Inflammatory macrophage (primary cell): ENCODE measurements at regions not wholly inside any gene's neighbourhood (a gene's known extent, or its start where the extent isn't known, plus 50 kb on each side); places are given as distances from the start of the nearest gene placed in this dataset.
"Not testable (repeated sequence)": the region's sequence is repeated elsewhere in the genome, so short reads cannot be mapped to it uniquely, and the experiment has no call there.

Experiments used
- DNase-seq, 2 donors: peaks; one replicate each; pipeline ENCODE4 v3.0.0-alpha.2; 2020 to 2022

DNA sequence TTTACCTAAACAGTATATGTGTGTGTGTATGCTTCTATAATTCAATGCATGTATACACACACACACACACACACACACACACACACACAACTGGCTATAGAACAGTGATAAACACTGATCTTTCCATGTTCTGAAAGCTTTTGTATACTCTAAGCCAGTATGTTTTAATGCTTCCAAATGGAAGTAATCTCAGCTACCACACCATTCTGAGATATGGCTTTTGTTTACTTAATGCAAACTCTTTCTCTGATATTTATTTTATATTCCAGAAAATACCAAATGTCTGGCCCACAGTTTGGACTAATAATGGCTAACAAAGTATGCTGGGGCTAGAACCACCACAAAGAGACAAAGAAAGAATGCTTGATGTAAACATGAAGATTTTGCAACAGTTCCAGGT, 199.4 kb upstream of the ARHGEF26 start:
- DNase-seq = no peak

DNA sequence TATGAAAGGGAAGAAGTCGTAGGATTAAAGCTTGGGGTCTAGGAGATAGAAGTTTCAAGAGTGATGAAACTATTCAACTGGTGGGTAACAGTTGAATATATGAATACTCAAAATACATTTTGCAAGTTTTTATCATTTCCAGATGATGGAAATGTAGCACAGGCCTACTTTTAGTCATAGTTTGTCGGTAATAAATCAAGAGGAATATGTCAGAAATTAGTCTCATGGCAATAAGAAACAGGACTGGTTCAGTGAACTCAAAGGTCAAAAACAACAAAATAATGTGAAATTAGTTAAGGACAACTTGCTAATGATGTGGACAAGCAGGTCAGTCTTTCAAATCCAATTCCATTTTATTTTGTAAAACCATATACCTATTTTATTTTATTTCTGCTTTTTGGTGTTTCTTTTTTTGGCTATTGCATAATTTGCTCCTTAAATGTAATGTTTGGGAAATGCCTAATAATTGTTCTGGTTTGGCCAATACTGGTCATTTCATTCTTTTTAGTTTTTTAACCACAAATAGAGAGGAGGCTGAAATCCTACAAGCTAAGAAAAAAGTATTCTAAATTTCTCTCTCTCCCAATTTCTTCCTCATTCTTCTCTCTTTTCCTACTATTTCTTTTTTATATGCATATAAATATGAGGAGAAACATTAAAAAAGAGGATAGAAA, 195.2 kb upstream of the ARHGEF26 start:
- DNase-seq = no peak

DNA sequence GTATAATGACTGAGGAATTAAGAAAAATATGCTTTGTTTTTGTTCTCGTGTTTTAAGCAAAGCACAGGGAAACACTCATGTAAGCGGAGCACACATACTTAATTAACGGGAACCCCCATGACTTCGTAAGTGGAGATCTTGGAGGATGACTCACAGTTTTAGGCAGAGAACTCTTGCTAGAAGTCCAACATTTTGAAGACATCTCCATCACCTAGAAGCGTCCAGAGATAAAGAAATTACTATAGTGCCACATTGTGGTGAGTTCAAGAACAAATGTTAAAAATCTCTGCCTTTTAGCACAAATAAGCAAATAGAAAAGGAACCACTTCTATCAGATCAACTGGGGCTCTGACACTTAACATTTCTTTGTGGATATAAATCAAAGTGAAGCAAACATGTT, 194.1 kb upstream of the ARHGEF26 start:
- DNase-seq = peak; percentile 10 to 23

DNA sequence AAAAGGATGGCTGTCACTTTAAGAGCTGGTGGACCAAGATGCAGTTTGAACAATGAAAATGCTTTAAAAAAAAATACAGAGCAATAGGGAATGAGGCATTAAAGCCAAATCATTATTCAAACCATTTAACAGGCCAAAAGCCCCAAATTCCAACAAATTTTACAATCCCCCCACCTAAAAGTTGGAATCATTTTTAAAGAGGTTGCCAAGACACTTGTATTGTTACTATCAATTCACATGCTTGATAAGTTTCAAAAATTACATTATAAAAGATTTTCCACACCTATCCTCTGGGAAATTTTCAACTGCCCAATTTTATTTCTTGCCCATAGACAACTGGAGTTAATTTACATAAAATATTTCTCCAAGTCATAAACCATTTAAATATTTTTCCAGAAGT, 192.3 kb upstream of the ARHGEF26 start:
- no peak for DNase-seq

DNA sequence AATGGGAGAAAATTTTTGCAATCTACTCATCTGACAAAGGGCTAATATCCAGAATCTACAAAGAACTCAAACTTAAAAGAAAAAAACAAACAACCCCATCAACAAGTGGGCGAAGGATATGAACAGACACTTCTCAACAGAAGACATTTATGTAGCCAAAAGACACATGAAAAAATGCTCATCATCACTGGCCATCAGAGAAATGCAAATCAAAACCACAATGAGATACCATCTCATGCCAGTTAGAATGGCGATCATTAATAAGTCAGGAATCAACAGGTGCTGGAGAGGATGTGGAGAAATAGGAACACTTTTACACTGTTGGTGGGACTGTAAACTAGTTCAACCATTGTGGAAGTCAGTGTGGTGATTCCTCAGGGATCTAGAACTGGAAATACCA, 187.7 kb upstream of the ARHGEF26 start:
- not testable (repeated sequence) for DNase-seq

DNA sequence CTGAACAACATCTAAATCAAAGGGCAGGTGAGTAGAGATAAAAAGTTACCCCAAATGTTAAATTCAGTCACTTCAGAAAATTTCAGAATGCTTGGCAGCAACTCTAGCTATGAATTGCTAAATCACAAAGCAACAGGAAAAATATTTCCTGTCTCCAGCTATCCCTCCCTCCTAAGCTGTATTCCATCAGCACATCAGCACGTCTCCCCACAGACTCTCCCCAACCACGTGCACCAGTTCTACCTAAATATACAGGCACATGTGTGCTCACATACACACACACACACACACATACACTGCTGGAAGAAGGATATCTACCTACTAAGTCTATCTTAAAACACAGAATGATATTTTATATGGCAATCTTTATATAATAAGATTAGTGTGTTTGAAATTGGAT, 177.1 kb upstream of the ARHGEF26 start:
- no peak for DNase-seq

DNA sequence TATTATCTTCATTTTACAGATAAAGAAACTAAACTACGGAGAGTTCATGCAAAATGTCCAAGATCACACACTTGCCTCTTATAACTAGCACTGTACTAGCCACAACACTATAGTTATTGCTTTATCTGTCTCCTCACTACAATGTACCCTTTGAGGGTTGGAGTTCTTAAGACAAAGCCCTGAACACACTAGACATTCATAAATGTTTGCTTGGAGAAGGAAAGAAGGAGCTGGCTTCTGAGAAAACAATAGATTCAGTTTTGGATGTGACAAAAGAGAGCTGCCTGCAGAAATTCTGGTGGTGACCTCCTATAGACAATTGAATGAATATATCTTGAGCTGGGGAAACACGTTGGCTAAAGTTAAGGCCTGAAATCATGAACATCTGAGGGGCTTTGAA, 169.9 kb upstream of the ARHGEF26 start:
- DNase-seq = no peak

DNA sequence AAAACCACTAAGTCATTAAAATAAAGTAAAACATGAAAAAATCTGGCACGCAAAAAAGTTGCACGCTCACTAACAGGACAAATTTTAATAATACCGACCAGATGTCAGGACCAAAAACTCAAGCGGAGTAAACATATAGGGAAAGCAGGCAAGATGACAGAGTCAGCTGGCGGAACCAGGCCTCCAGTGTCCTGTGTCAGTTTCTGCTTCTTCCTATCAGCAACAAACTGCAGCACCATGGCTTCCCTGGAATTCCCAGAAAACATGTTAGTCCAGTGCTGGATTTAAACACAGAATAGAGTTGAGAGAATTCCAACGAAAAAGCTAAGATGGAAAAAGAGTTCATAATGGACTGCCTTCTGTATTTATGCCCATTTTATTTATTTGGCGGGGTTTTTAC, 169.1 kb upstream of the ARHGEF26 start:
- DNase-seq = no peak

DNA sequence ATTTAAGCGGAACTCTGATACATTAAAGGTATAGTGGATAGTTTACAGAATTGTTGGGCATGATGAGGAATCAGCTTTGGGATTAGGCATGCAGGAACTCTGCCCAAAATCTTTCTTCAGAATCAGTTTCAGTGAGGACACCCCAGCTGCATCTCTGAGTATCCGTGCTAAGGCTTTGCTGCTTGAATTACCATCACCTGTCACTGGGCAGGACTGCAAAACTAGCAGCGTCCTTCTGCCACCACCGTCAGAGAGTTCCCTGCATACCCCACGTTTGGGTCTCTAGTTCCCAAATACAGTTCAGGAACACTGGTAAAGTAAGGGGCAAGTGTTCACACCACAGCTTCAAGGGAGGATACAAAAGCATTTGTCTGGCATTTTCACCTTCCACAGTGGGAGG, 164.6 kb upstream of the ARHGEF26 start:
- DNase-seq = no peak

DNA sequence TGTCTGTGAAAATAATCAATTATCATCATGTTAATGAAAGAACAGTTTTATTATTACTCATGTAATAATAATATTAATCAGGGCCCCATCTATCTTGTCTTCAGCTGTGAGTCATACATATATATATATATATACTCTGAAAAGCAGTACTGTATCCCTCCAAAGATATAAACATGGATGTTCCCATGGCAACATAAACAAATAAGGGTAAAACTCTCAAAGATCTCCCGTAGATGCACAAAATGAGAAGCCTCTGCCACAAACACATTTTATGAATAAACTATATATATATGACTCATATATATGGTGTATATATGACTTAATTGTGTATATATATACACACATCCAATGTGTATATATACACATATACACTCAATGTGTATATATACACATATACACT, 163.8 kb upstream of the ARHGEF26 start:
- no peak for DNase-seq

DNA sequence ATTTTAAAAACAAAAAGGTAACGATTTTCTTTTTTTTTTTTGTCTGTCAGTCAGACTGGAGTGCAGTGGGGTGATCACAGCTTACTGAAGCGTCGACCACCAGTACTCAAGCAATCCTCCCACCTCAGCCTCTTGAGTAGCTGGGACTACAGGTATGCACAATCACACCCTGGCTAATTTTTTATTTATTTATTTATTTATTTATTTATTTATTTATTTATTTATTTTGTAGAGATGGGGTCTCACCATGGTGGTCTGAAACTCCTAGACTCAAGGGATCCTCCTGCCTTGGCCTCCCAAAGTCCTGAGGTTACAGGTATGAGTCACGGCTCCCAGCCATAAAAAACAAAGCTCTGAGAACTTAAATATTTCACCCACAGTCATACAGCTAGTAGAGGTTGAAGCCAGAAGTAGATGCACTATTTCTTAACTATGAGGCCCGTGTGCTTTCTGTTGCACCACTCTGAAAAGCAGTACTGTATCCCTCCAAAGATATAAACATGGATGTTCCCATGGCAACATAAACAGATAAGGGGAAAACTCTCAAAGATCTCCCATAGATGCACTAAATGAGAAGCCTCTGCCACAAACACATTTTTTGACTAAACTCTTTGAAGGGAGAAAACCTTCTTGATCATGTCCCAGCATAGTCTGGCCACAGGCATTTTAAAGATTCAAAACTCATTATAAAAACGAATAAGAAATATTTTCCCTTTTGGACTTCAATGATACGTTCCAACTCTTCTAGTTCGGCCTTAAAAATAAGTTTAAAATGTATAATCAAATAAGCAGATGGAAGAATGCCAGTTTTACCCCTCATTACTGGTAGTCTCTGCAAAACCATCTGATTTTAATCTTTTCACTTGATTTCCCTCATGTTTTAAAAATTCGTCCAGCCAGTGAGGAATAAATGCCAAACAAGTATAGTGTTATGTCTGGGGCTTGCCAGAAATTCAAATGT, 162.3 kb upstream of the ARHGEF26 start:
- DNase-seq = no peak

DNA sequence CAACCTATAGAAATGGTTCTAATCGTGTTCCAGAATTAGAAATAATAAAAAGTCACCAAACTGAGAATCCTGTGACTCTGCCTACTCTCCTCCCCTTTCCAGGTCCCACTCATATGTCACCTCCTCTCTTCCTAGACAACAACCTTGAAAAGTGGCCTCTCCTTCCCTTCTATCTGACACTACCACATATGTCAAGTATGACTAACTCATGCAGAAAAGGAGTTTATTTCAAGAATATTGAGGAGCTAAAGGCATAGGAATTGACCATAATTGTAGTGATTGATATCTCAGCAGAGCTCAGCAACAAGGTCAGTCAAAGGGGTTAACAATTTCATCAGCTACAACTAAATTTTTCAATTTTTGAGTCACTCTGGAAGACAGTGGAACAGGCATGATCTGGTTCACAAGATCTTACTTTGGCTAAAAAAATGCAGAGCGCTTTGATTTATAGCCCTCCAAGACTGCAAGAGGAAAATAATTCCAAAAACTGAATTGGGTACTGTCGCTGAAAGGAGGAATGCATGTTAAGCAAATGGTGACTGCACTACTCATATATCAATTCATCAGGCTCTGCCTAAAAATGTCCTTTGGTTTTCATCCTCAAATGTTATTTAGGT, 160.6 kb upstream of the ARHGEF26 start:
- DNase-seq = no peak

DNA sequence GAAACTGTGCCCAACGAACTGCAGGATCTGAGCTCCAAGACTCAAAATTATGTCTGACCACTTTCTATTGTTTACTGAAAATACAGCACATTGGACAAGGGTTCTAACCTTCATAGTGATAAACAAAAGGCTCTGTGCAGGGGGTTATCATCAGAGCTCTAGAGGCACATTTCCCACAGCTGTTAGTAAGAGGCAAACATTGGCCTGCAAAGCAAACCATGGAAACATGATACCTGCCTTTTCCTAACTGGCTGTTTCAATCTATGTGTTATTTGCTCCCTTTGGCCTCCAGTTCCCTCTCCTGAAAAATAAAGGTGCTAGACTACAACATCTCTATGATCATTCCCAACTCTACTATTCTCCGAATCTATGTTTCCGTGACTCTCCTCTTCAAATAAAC, 159.7 kb upstream of the ARHGEF26 start:
- DNase-seq = no peak

DNA sequence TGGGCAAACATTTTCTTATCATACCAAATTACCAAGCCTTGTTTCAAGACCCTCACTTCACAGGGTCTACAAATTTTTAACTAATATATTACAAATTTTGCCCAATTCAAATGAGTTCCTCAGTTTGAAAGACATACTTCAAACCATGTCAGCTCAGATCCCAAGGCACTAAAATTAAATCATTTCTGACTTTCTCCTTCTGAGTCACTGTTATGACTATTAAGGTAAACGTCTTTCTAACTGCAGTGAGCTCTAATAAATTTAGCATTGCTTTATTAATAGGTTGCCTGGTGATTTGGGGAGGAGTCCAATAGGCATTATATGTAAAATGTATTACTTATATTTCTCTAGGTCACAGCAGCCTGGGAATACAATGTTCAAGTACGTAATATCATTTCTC, 158.2 kb upstream of the ARHGEF26 start:
- no peak for DNase-seq

DNA sequence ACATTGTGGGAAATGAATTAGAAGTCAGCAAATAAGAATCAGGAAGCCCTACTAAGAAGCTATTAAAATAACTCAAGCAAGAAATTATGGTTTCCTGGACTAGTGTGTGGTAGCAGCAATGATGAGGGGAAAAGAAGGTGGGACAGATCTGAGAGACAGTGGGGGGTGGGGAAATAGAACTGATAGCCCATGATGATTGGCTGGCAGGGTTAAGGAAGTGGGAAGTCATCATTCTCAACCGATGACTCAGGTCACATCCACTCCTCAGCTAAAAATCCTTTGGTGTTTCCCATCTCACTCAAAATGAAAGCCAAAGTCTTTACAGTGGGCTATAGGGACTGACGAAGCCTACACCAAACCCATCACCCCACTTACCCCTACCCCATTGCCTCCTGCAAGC, 153.9 kb upstream of the ARHGEF26 start:
- no peak for DNase-seq

DNA sequence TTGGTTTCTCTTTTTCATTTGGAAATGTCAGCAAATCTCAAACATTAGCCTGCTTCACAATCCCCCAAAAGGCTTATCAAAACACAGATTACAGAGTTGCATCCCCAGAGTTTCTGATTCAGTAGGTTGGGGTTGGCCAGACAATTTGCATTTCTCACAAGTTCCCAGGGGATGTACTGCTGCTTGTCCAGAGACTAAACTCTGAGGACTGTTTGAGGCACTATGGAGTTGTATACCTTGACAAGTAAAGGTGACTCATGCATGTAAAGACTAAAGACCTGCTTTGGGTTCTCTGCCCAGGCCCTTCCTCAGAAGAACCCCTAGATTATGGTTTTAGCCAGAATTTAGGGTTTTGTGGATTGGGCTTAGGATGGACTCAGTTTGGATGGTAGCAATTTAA, 151.1 kb upstream of the ARHGEF26 start:
- DNase-seq = no peak

DNA sequence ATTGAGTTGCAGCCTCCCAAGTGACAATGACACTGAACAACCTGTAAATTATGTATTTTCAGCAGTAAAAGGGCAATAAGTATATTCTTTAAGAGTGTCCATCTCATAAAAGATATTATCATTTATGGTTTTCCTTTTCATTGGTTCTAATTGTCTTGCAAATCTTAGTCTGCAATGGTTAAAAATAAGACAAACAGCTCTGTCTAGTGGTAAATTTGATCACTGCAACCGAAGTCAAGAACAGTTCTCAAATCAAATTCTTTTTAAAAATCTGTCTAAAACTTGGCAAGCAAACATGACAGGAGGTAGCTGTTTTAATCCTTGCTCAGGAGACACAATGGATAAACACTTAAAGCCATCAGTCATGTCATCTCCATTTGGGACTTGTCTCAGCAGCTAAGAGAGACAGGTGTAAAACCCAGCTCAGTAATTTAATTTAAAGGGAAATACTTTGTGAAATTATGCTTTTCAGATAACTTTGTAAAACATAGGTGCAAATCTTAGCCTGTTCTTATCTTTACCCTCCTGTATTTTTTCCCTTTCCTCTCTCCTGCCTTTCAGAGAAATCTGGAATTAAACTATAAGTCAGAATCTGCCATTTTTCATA, 150.3 kb upstream of the ARHGEF26 start:
- DNase-seq = peak in 1 of 2 donors; percentile 17

DNA sequence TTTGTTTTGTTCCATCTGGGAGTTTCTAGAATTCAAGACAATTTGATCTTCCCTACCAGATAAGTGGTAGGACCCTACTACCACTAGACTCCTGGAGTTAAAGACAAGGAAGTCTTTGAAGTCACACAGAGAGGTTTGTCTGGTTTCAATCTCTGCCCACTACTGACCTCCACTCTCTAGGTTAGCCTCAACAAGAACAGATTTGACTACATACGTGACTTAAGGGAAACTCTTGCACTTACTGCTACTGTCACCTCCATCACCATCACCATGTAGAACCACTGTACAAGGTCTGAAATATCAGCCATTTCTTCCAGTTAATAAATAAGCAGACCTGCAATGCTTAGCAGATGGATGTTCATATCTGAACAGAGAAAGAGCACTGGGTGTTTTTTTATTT, 148.3 kb upstream of the ARHGEF26 start:
- DNase-seq = no peak

DNA sequence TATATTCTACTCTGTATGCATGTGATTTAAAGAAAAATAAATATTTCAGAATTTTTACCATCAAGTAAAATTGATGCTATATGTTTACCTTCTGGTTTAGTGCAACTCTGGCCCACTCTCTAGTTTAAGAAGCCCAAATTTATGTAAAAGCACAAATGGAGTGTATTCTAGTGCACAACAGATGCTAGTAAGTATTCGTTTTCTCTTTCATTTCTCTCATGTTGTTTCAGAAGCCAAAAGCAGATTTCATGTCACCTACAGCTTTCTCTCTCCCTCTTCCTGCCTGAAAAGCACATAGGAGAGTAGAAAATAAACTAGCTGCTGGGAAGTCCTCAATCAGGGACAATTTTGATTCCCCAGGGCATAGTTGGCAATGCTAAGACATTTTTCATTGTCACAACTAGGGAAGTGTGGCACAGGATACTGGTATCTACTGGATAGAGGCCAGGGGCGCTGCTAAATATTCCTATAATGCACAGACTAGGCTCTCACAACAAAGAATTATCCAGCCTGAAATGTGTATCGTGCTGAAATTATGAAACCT, 147.4 kb upstream of the ARHGEF26 start:
- no peak for DNase-seq

DNA sequence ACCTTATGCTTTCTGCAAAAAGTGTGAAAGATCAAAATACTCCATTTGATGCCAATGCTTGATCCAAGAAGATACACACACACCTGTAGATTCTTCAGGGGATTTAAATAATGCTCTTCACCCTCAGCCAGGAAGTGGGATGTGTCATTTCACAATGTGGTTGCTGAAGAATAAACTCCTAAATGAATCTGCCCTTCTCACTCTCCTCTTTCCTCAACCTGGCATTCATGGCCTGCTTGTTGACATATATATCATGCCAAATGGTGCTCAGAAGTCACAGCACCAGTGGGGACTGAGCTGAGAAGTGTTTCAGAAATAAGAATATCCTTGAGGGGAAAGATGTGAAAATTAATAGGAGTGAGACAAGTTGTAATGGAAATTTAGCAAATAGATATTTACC, 146.6 kb upstream of the ARHGEF26 start:
- DNase-seq = no peak

DNA sequence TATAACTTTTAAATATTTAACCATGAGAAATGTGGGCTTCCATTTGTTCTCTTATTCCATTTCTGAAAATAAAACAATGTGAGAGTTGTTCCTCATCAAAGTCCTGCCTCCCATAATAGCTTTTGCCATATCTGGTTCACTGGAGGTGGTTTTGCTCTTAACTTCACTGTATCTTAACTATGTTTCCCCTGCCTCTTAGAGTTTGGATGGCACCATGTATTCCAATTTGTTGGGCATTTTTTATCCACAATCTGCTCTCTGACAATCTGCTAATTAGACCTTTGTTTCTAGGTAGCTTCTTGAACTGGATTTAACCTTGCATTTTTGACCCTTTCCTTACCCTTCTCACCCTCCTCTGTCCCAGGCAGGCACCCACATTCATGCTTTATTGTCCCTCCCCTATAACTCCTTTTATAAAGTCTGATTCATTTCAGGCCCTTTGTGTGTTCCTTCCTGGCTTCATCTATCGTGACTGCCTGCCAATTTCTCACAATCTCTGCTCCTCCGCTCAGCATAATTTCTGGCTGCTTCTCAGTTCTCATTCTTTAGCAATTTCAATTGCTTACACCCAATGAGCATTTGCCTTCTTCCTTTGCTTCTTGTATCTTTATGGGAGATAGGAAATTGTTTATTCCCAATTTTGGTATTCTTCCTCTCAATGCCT, 144.2 kb upstream of the ARHGEF26 start:
- DNase-seq = no peak

DNA sequence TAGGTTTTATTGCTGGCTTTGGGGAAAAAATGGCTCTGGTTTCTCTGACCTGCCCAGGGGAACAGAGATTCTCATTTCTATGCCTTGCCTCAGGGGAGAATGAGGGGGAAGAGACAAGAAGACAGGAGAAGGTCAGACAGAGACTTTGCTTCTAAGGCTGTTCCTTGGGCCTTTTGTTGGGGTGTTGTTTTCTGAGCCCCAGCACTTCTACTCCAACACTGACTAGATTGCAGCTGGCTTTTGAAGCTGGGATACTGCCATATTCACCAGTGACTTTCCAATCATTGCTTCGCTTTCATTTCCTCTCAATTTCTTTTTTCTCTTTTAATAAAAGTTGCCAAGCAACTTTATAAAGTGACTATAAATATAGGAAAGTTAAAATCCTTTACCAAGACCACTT, 143.2 kb upstream of the ARHGEF26 start:
- DNase-seq = no peak
